ENCODE measurements at regions not wholly inside any gene's neighbourhood (a gene's known extent, or its start where the extent isn't known, plus 50 kb on each side); places are given as distances from the start of the nearest gene placed in this dataset.

- TF ChIP-seq CTCF (IDR thresholded peaks at IDR 0.05; ENCODE audit: extremely low read depth, missing control alignments) = no peak
- no peak for DNase-seq (ENCODE audit: low spot score)
These were observed 401.2 kb downstream of the TLL1 start for GRCh38 chr4:166274136-166274761.

DNA sequence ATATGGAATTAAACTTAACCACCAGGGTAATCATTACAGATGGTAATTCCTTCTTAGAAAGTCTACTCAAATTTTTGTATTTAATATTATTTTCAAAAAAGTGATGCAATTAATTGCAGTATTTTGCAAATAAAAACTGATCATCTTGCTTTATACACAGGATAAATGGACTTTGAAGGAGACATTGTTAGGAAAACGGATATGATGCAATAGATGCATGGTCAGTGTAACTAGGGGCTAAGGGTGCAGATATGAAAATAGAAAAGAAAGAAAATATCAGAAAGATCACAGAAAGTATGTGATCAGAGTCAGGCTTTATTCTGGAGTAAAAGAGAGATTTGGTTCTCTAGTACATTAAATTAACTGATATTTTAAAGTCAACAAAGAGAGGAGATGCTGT lies 401.7 kb downstream of the TLL1 start:
- no peak for DNase-seq (ENCODE audit: low spot score)
- TF ChIP-seq CTCF (IDR thresholded peaks at IDR 0.05; ENCODE audit: extremely low read depth, missing control alignments) = no peak

DNA sequence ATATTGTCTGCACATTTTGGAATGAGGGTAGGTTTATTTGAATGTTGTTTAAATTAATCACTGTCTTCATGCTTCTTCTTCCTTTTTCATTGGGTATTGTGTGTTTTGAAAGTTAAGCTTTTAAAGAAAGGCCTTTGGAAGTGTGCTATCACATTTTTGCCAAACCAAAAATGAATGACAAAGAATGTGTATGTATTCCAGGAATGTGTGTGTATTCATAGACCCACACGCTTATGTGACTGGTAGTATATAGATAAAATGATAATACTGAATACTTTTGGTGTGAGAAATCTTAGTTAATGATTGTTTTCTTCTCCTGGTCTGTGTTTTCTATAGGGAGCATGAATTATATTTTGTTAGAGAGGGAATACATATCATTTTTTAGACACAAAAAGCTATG lies 404.4 kb downstream of the TLL1 start:
- DNase-seq (ENCODE audit: low spot score) = no peak
- TF ChIP-seq CTCF (IDR thresholded peaks at IDR 0.05; ENCODE audit: extremely low read depth, missing control alignments) = no peak

DNA sequence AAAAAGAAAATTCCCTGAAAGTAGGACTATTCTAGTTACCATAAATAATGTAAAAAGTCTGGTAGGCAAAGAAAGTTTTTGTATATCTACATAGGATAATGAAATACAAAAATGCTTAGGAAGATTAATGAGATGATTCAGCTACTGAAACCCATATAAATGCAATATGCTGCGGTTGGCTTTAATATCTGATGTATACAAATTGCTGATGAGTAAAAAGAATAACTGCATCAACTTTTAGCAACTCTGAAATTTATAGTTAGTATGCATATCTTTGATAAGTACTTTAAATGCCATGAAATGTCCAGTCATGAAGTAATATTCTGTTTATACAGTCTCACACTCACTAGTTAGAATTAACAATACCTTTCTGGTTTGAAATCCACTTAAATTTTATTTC lies 404.8 kb downstream of the TLL1 start:
- TF ChIP-seq CTCF (IDR thresholded peaks at IDR 0.05; ENCODE audit: extremely low read depth, missing control alignments) = no peak
- DNase-seq (ENCODE audit: low spot score) = no peak

GRCh38 chr4:166279261-166279660 lies 406.2 kb downstream of the TLL1 start:
- no peak for TF ChIP-seq CTCF (IDR thresholded peaks at IDR 0.05; ENCODE audit: extremely low read depth, missing control alignments)
- no peak for DNase-seq (ENCODE audit: low spot score)

DNA sequence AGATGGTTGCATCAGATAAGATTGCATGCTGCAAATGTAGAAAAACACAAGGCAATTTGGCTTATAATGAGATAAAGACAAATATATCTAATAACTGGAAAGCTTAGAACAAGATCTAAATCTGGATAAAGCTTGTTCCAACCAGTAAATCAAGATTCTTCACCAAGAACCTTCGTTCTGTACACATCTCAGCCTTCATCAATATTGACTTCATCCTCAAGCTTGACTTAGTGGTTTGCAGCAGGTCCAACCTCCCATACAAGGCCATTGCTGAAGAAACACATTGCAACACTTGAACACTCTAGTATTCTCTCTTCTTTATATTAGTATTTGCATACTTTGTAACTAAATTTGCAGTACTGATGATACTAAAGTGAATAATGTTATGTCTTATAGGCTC lies 407.6 kb downstream of the TLL1 start:
- no peak for DNase-seq (ENCODE audit: low spot score)
- no peak for TF ChIP-seq CTCF (IDR thresholded peaks at IDR 0.05; ENCODE audit: extremely low read depth, missing control alignments)

DNA sequence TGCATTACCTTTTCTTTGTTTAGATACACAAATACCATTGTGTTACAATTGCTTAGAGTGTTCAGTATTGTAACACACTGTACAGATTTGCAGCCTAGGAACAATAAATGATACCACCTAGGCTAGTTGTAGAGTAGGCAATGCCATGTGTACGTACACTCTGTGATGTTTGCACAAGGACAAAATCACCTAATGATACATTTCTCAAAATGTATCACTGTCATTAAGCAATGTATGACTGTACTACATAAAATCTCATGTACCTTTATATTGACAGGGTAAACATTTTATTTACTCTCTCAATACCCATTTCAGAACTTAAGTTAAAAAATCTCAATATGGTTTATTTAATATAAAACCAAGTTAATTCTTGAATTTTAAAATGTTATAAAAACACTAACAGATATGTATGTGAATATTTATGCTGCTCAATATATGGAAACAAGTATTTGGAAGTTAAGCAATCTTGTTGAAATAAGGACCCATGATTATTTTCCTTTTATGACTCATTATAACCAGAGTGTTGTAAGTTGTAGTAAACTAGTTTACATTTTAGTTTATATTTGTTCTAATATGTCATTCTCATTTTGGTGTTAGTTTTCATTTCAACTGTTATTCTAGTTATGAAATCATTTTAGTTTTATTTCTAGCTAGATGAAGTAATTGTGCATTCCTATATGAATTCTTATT lies 409.2 kb downstream of the TLL1 start:
- TF ChIP-seq CTCF (IDR thresholded peaks at IDR 0.05; ENCODE audit: extremely low read depth, missing control alignments) = no peak
- no peak for DNase-seq (ENCODE audit: low spot score)
